AG04449 (cell line): ENCODE measurements at regions not wholly inside any gene's neighbourhood (a gene's known extent, or its start where the extent isn't known, plus 50 kb on each side); places are given as distances from the start of the nearest gene placed in this dataset.

Experiments
- CTCF ChIA-PET: fragments of 350-600 bp; formaldehyde crosslinking; extraction: SDS; loops from one replicate; lab custom pipeline; 2021; ENCODE audit warnings: antibody characterized with exemption; lab: Yijun Ruan, JAX
- POLR2A ChIA-PET: fragments of 400-600, 350-600 bp; formaldehyde crosslinking; extraction: SDS; loops from one replicate; lab custom pipeline; 2020; ENCODE audit warnings: antibody characterized with exemption, inconsistent platforms; lab: Yijun Ruan, JAX
- DNase-seq: peaks from one replicate; pipeline ENCODE4 v3.0.0-alpha.2; 2010; ENCODE audit warnings: low read depth, low spot score
- H3K4me3 ChIP-seq: 2 replicates; pipeline ENCODE4 v1.5.1; 2011; ENCODE audit warnings: low read depth, mild to moderate bottlenecking, control low read depth, low read length
- TF ChIP-seq, protein P1 (sequence below): IDR thresholded peaks from one replicate; pipeline ENCODE4 v1.5.1; 2011; ENCODE audit warnings: mild to moderate bottlenecking, moderate library complexity, low read length, control low read depth, inconsistent platforms; ENCODE audit not compliant: insufficient read depth; ENCODE audit errors: missing control alignments

DNA sequence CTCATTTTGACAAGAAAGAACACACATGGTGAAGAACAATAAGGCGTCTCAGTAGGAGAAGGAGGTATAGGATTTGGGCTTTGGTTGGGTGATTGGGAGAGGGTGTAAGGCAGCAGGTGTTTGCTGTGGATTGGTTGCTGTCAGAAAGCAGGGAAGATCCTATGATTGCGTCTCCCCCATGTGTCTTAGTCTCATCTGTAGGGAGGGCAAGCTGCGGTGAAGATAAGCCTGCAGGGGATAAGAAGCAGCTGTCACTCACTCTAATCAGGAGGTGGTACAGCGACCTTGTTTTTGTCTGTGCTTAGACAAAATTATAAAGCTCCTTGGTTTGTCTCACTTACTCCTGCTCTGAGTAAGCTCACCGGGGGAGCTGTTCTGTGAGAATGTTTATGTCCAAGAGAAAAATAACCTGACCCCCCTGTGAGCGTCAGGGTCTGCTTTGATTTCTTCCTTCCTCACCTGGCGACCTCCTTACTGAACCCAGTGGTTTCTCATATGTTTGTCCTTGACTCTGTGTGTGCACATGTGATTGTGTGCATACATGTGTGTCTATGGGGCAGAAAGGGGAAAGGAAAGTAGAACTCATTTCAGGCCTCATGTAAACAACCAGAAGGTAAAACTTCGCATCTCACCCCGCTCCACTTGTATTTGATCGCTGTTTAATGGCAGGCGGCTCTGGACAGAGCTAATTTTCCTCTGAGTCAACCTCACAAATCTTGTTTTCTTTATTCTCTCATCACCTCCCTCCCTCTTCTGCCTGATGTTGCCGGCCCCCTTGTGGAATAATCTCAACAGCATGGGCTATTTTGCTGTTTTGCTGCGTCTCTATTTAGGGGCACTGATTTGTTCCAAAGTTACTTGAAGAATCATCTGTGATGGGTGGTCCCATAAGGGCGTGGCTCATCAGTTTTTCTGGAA, 105.6 kb downstream of the TENT4A start:
- CTCF ChIA-PET, result interaction anchor here (1.8 kb wide), 2 partner anchors 11 to 29 kb away, joined by 4 to 5 read pairs; no protein-coding TSS in a partner anchor
- TF ChIP-seq, protein P1, sequence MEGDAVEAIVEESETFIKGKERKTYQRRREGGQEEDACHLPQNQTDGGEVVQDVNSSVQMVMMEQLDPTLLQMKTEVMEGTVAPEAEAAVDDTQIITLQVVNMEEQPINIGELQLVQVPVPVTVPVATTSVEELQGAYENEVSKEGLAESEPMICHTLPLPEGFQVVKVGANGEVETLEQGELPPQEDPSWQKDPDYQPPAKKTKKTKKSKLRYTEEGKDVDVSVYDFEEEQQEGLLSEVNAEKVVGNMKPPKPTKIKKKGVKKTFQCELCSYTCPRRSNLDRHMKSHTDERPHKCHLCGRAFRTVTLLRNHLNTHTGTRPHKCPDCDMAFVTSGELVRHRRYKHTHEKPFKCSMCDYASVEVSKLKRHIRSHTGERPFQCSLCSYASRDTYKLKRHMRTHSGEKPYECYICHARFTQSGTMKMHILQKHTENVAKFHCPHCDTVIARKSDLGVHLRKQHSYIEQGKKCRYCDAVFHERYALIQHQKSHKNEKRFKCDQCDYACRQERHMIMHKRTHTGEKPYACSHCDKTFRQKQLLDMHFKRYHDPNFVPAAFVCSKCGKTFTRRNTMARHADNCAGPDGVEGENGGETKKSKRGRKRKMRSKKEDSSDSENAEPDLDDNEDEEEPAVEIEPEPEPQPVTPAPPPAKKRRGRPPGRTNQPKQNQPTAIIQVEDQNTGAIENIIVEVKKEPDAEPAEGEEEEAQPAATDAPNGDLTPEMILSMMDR, result no peak
- H3K4me3 ChIP-seq, result no peak overlapping the region
- no peak for DNase-seq
- POLR2A ChIA-PET, result no interaction called here

DNA sequence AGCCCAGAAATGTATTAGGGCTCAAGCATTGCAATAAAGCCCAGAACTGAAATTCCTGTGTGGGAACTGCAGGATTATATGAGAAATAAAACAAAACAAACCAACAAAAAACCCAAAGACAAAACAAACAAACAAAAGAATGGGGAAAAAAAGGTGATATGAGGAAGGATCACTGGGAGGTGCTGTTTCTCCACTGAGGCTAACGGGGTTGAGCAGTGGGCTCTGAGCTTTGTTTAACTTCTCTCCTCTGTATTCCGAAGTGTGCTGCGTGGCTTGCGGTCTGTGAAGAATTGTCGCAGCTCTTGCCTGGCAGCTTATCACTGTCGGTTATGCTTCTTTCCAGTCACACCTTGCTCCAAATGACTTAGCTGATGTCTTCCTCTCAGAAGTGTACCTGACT, 106.3 kb downstream of the TENT4A start:
- TF ChIP-seq, protein P1, result no peak
- no peak for DNase-seq
- CTCF ChIA-PET, result interaction anchor here (1.8 kb wide), 2 partner anchors 12 to 30 kb away, joined by 4 to 5 read pairs; no protein-coding TSS in a partner anchor
- no peak overlapping the region for H3K4me3 ChIP-seq
- POLR2A ChIA-PET, result no interaction called here

DNA sequence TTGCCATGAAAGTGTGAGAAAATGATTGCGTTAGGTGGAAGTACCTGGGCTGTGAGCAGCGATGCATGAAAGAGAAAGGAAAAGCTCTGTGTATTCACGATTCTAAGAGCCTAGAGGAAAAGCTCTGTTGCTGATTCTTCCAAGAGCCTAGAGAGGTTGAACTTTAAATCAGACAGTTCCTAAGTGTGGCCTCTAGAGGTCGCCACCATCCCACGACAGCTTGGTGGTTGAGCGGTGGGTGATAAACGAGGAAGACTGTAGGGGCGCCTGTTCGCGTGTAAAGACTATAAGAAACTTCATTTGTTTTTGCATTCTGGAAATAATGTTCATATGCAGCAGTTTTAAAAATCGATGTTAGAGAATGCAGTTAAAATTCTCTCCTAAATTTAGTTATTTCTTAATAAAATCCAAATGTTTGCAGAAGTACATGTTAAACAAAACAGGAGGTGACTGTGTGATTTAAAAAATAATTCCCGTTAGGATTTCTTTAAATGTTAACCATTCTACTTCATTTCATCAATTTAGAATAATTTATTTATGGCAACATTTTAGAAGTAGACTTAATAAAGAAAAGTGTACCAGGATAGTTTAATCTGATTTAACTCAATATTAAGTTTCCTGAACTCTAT, 107.7 kb downstream of the TENT4A start:
- TF ChIP-seq, protein P1, result peak; percentile 36
- CTCF ChIA-PET, result interaction anchor here (1.8 kb wide), 1 partner anchor 32 kb away, joined by 5 read pairs; no protein-coding TSS in a partner anchor
- no peak for DNase-seq
- POLR2A ChIA-PET, result no interaction called here
- H3K4me3 ChIP-seq, result no peak overlapping the region

DNA sequence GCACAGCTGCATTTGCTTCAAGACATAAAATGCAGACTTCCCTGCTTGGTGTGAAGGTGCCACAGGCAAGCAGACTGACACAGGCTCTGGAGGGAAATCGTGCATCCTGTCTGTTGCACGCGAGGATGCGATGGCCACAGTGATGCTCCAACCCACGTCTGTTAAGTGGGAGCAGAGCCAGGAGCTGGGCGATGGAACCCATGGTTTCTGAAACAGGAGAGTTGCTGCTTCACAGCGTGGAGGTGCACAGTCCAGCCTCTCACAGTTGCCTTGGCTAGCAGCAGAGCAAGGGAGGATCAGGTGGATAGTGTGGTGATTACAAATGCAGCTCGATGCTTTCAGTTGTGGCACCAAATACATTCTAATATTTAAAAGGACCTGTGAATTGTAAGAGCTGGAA, 108.8 kb downstream of the TENT4A start:
- no peak for DNase-seq
- no peak overlapping the region for H3K4me3 ChIP-seq
- ChIA-PET POLR2A (no interaction called here), CTCF (no interaction called here)
- TF ChIP-seq, protein P1, result no peak

DNA sequence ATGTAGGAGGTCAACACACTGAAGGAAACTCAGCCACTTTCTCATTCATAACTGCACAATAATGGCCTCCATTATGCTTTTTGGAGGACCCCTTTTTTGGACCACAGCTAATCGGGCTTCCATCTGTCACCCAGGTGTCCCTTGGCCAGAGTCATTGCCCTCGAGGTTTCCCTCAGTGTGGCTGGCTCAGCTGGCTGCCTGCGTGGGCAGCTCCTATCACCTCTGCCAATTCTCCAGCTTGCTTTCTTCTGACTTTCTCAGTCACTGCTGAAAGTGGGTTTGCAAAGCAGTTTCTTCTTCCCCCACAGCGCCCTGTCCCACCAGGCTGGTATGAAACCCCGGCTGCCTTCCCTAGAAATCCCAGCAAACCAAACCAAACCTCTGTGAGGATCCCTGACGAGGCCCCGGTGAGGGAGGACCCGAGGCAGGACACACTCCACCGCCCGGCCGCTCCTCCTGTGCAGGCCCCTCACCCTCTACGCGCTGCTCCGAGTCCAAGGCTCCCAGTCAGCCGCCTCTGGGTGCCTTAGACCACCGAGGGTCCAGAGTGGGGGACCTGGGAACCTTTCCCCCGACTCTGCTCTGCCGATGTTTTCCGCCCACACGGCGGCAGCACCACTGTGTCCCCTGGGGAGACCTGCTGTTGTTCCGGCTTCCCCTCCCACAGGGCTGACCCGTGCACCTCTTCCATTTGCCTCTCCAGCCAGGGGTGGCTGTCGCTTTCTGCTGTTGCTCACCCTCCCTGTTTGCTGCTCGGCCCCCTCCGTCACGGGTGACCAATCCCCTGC, 109.5 kb downstream of the TENT4A start:
- TF ChIP-seq, protein P1, result no peak
- DNase-seq, result no peak
- ChIA-PET CTCF (no interaction called here), POLR2A (no interaction called here)
- no peak overlapping the region for H3K4me3 ChIP-seq
